Adrenal gland (tissue), 9 donors: ENCODE measurements at regions not wholly inside any gene's neighbourhood (a gene's known extent, or its start where the extent isn't known, plus 50 kb on each side); places are given as distances from the start of the nearest gene placed in this dataset.
A peak's percentile ranks its signal among the peaks of the same experiment; 100 is the strongest.

Source experiments
- DNase-seq, 7 donors: peaks; one replicate each; pipeline ENCODE4 v3.0.0-alpha.2; 2019 to 2020
- H3K27ac ChIP-seq, 5 donors: fragments of 200-600 bp; sonication (generic) in 4 of 5; 1 replicate in 3 of 5; 2 replicates in 2 of 5; pipeline versions ENCODE4 v1.5.1 to v1.8.0; 2016 to 2020; ENCODE audit warnings: mild to moderate bottlenecking in 1 of 5
- H3K27me3 ChIP-seq: fragments of 200-600 bp; 2 replicates; pipeline ENCODE4 v1.8.0; 2021
- H3K36me3 ChIP-seq, 2 donors: fragments of 200-600 bp; replicated peaks in 1 of 2; 1 replicate in 1 of 2; 2 replicates in 1 of 2; pipeline versions ENCODE4 v1.5.1 to v1.8.0; 2018 to 2022
- H3K4me1 ChIP-seq, 2 donors: fragments of 200-600 bp; replicated peaks in 1 of 2; 1 replicate in 1 of 2; 2 replicates in 1 of 2; pipeline versions ENCODE4 v1.5.1 to v1.8.0; 2018 to 2021
- H3K4me3 ChIP-seq, 4 donors: fragments of 200-600 bp; sonication (generic) in 3 of 4; one replicate each; pipeline ENCODE4 v1.5.1; 2016 to 2018
- H3K9me3 ChIP-seq, 3 donors: fragments of 200-600 bp; sonication (generic) in 1 of 3; replicated peaks in 1 of 3; 1 replicate in 2 of 3; 2 replicates in 1 of 3; pipeline versions ENCODE4 v1.5.1 to v1.8.0; 2016 to 2021
- CTCF ChIP-seq, 6 experiments: fragments of 450-650 bp in 4 of 6; fragments of 200-600 bp in 2 of 6; sonication (generic) in 1 of 6; IDR thresholded peaks; 1 replicate in 5 of 6; 2 replicates in 1 of 6; pipeline versions ENCODE4 v1.5.1 to v1.8.0; 2016 to 2021; ENCODE audit warnings: antibody characterized with exemption in 6 of 6, mild to moderate bottlenecking in 2 of 6, moderate library complexity in 1 of 6
- POLR2A ChIP-seq, 2 donors: fragments of 450-650 bp; IDR thresholded peaks; one replicate each; pipeline ENCODE4 v1.6.1; 2017; ENCODE audit warnings: antibody characterized with exemption in 2 of 2, mild to moderate bottlenecking in 2 of 2, moderate library complexity in 1 of 2
- WGBS, 4 donors: extraction: QIAGEN DNeasy Blood & Tissue Kit in 2 of 4; methylation state at CpG; one replicate each; pipeline versions ENCODE4 v1.1.5 to v1.1.7; 2013 to 2017; 5-methylcytosine and 5-hydroxymethylcytosine counted together
- intact Hi-C, 2 donors: fragments of 100-400 bp; cut with DNase I; formaldehyde crosslinking; loops; one replicate each; pipeline versions ENCODE4 v1.14.1 to v1.15.0; 2022 to 2023
- donor health status: healthy with polysubstance abuse.
- donor health status: Bipolar disorder and iron deficiency.
- donor health status: DM: yes; HTN: yes; CAD: no.
- donor health status: DM: no; HTN: no; CAD: no.
- donor health status: DM: no; HTN: no; CAD: no.

- Histone ChIP-seq H3K27me3 (no peaks in the 10 kb centered on the region), H3K36me3 (no peaks in the 10 kb centered on the region), H3K4me3 (no peak overlapping the region), H3K27ac (no peak overlapping the region), H3K4me1 (no peaks in the 10 kb centered on the region), H3K9me3 (no peaks in the 10 kb centered on the region)
- TF ChIP-seq CTCF (IDR thresholded peaks at IDR 0.05) = no peak
- no peak for TF ChIP-seq POLR2A (IDR thresholded peaks at IDR 0.05)
- intact Hi-C loops = no loop called here
- no peak for DNase-seq
Measured at GRCh38 chr13:58160980-58161379, 529.4 kb downstream of the PCDH17 start.

GRCh38 chr13:58165617-58166016 lies 534.1 kb downstream of the PCDH17 start:
- Histone ChIP-seq H3K4me3 (no peak overlapping the region), H3K4me1 (no peaks in the 10 kb centered on the region), H3K36me3 (no peaks in the 10 kb centered on the region), H3K27me3 (no peaks in the 10 kb centered on the region), H3K27ac (no peak overlapping the region), H3K9me3 (no peaks in the 10 kb centered on the region)
- intact Hi-C loops = no loop called here
- no peak for DNase-seq
- TF ChIP-seq CTCF (IDR thresholded peaks at IDR 0.05) (no peak), POLR2A (IDR thresholded peaks at IDR 0.05) (no peak)
- WGBS, 4 donors = 31 to 51% (median 48%) methylated on average over 4 of the region's 4 CpGs

GRCh38 chr13:58181111-58181510 lies 549.6 kb downstream of the PCDH17 start:
- WGBS, 4 donors = 88 to 95% (median 91%) methylated on average over 3 of the region's 3 CpGs
- no peaks in the 10 kb centered on the region for H3K9me3 ChIP-seq
- no peaks in the 10 kb centered on the region for H3K36me3 ChIP-seq
- H3K27me3 ChIP-seq = no peaks in the 10 kb centered on the region
- intact Hi-C loops = no loop called here
- no peak overlapping the region for H3K27ac ChIP-seq
- DNase-seq = no peak
- no peak for TF ChIP-seq POLR2A (IDR thresholded peaks at IDR 0.05)
- TF ChIP-seq CTCF (IDR thresholded peaks at IDR 0.05) = no peak
- H3K4me1 ChIP-seq = no peaks in the 10 kb centered on the region
- H3K4me3 ChIP-seq = no peak overlapping the region

- H3K4me1 ChIP-seq = no peaks in the 10 kb centered on the region
- intact Hi-C loops = no loop called here
- no peaks in the 10 kb centered on the region for H3K27me3 ChIP-seq
- H3K36me3 ChIP-seq = no peaks in the 10 kb centered on the region
- no peak for TF ChIP-seq POLR2A (IDR thresholded peaks at IDR 0.05)
- no peak overlapping the region for H3K4me3 ChIP-seq
- no peaks in the 10 kb centered on the region for H3K9me3 ChIP-seq
- peak in 1 of 7 donors; percentile 2 for DNase-seq
- 44 to 57% (median 52%) methylated on average over 4 of the region's 4 CpGs for WGBS, 4 donors
- no peak overlapping the region for H3K27ac ChIP-seq
Measured at GRCh38 chr13:58187881-58188280, 556.3 kb downstream of the PCDH17 start.

GRCh38 chr13:58190577-58190976 lies 559.0 kb downstream of the PCDH17 start:
- no peak overlapping the region for H3K27ac ChIP-seq
- TF ChIP-seq POLR2A (IDR thresholded peaks at IDR 0.05) (no peak), CTCF (IDR thresholded peaks at IDR 0.05) (no peak)
- intact Hi-C loops = no loop called here
- DNase-seq = no peak
- H3K4me1 ChIP-seq = no peaks in the 10 kb centered on the region
- H3K4me3 ChIP-seq = no peak overlapping the region
- 39 to 54% (median 48%) methylated on average over 4 of the region's 4 CpGs for WGBS, 4 donors
- no peaks in the 10 kb centered on the region for H3K36me3 ChIP-seq
- no peaks in the 10 kb centered on the region for H3K27me3 ChIP-seq
- H3K9me3 ChIP-seq = no peaks in the 10 kb centered on the region
